ENCODE measurements at regions not wholly inside any gene's neighbourhood (a gene's known extent, or its start where the extent isn't known, plus 50 kb on each side); places are given as distances from the start of the nearest gene placed in this dataset.
"Not testable (repeated sequence)": the region's sequence is repeated elsewhere in the genome, so short reads cannot be mapped to it uniquely, and the experiment has no call there.

GRCh38 chr5:90135779-90136378, 273.7 kb downstream of the CETN3 start:
- no peak for DNase-seq

DNA sequence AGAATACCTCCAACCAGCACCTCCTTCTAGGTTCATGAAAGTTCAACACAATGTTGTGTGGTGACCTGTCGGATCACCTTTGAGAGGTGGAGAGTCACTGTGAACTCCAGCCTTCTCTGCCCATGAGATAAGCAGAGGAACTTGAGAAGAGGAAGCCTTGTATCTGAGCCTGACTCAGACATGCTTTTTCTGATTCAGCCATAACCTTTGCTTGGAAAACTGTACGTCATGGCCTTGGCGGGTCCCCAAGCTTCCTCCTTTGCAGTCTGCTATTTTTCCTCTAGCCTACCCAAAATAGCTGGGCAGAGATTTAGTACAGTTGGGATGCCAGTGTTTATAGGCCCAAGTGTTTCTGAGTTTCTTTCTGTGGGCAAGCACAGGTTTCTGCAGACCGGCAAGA, 274.7 kb downstream of the CETN3 start:
- peak in 28 of 58 donors; percentile 0 to 66 (median 20) for DNase-seq

DNA sequence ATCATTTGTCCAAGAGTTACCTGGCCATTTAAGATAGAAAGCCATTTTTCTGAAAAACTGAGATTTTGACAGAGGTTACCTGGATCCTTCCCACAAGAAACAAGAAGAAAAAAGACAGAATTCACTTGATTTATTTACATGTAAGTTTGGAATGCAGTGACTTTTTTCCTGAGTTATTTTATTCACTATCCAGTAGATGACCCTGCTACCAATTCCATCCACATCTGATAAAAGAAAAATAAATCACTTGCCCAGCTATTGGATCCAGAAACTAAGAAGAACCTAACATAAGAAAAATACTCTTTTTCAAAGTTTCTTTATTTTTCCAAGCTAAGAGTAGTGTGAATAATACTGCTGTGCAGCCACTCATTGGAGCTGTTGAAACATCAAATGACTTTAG, 275.2 kb downstream of the CETN3 start:
- no peak for DNase-seq

DNA sequence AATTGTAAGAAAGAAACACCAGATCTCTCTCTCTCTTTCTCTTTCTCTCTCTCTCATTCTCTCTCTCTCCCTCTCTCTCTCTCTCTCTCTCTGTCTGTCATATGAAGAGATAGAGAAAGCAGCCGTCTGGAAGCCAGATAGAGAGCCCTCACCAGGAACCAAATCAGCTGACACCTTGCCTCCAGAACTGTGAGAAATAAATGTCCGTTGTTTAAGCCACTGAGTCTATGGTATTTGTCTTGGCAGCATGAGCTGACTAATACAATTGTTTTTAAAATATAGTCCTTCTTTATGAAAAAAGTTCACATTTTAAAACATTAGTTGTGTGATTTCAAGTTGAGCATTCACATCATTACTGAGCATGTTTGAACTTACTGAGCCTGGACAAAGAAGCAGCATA, 275.6 kb downstream of the CETN3 start:
- DNase-seq, result no peak

GRCh38 chr5:90131383-90132133, 278.0 kb downstream of the CETN3 start:
- peak in 5 of 58 donors; percentile 3 to 16 (median 6) for DNase-seq

- DNase-seq, result no peak
These were observed 281.0 kb downstream of the CETN3 start for GRCh38 chr5:90128551-90128950.

GRCh38 chr5:90119531-90119971, 290.0 kb downstream of the CETN3 start:
- no peak for DNase-seq

DNA sequence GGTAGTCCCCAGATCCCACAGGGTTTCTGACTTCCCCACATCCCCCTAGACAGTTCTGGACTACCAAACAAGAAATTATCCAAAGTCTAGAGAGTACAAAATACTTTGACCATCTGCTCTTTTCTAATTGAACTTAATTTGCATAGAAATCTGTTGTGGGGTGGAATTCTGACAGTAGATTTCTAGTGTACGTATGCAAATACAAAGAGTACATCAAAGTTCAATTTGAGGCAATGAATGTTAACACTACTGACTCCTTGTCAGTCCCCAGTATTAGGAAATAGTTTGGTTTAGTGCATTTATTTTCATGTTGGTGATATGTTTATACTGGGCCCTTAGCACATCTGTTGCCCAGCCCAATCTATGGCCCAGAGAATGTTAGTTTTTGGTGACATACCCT, 292.6 kb downstream of the CETN3 start:
- DNase-seq, result no peak

- no peak for DNase-seq
These were observed 296.4 kb downstream of the CETN3 start for GRCh38 chr5:90113108-90113507.

DNA sequence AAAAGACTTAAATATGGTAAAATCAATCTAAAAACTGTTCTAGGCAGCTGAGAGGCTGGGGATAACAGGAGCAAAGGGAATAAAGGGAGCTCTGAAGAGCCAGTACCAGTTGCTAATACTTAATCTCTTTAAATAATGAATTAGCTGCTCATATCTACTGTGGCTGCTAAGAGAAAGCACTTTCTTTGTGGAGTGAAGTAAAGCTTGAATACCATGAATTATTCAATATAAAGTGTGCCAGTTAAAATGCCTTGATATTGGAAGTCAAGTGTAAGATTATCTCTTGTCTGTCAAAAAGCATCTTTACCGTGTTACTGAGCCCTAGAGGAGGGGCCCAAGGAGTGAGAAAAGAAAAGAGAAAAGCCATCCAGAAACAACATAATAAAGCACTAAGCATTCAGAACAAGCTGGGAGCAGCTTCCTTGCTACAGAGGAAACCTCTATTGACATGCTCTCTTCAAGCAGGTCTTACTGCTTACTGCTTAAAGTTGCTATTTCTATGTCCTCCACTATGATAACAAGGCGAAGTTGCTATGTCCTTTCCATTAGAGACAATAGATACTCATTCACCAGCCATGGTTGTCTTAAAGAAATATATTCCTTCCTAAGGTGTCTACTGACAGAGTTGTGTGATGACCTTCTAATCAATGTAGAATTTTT, 297.4 kb downstream of the CETN3 start:
- DNase-seq, result no peak

DNA sequence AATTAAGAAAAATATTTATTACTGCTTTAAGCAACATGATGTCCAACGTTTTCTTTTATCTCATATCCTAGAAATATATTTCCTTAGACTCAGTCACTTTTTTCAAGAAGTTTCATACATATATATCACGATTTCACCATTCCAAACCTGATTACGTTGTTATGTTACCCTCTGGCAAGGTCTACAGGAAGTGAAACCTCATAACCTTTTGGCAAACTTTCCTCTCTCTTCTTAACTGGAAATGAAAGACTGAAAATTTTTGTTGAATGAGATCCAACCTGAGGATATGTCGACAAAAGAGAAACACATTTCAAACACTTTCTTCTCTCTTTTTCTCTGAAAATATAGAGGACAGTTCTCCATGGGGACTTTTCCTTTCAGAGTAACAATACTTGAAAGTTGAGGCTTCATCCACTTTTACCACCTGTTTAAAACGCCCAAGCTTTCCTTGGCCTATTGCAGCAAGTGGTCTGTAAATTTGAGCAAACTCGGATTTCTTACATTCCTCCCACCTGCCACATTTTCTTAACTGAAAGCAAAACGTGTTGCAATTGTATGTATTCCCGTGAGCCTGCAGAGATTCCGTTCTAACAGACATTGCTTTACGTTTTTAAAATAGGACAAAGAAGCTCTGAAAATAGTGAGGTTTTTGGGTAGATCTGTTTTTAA, 298.1 kb downstream of the CETN3 start:
- DNase-seq, result no peak

- DNase-seq, result no peak
These were observed 300.3 kb downstream of the CETN3 start for GRCh38 chr5:90109285-90109684.

DNA sequence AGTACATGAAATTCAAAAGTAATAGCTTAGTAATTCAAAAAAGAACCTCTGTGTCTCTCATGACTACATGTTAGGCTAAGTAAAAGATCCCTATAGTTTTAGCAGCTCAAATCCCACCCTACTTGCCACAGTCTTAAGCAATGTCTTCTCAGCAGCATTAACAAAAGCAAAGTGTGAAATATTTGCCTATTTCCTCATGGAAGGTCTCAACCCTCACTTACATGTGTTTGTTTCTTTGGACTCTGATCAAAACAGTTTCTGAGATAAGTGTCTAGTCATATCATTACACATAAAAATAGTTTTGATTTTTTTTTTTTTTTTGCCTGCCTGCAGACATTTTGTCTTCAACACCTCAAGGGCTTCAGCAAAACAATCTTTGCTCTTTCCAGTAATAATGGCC, 310.5 kb downstream of the CETN3 start:
- no peak for DNase-seq

DNA sequence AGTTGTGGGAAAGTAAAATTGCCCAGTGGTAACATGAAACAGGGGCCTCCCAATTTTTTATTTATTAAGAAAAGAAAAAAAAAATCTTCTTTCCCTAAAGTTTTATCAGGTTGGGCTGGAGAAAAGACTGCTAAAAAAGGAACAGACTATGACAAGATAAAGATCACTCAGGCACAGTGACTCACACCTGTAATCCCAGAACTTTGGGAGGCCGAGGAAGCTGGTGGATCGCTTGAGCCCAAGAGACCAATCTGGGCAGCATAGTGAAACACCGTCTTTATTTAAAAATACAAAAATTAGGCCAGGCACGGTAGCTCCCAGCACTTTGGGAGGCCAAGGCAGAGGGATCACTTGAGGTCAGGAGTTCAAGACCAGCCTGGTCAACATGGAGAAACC, 312.5 kb downstream of the CETN3 start:
- no peak for DNase-seq

GRCh38 chr5:90096415-90097081, 313.0 kb downstream of the CETN3 start:
- peak in 1 of 58 donors; percentile 23 for DNase-seq

GRCh38 chr5:90095292-90096060, 314.1 kb downstream of the CETN3 start:
- DNase-seq, result no peak

GRCh38 chr5:90093751-90094485, 315.6 kb downstream of the CETN3 start:
- DNase-seq, result no peak

DNA sequence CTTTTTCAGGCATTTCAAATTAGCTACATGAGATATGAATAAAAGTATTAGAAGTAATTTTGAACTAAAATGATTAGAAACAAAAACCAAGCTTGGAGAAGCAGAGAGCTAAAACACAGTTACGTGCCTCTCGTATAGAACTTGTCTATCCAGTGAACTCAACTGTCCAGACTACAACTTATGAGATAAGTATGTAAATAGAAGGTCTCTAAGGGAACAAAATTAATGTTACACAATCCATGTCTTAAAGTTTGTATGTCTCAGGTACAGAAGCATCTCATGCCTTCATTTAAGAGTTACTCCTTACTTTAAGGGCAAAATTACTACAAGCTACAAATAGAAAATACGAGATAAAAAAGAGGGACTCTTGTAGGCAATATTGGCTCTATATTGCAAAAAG, 316.8 kb downstream of the CETN3 start:
- no peak for DNase-seq

- DNase-seq, result no peak
These were observed 325.2 kb downstream of the CETN3 start for GRCh38 chr5:90084342-90084741.

DNA sequence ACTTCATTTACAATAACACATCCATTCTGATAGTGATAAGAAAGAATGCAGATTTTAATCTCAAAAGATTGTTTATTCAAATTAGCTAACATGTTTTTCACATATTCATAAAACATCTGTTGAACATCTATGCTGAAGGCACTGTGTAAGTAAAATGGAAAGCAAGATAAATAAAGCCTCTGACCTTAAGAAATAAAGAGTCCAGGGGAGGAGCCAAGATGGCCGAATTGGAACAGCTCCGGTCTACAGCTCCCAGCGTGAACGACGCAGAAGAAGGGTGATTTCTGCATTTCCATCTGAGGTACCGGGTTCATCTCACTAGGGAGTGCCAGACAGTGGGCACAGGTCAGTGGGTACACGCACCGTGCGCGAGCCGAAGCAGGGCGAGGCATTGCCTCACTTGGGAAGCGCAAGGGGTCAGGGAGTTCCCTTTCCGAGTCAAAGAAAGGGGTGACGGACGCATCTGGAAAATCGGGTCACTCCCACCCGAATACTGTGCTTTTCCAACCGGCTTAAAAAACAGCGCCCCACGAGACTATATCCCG, 336.5 kb downstream of the CETN3 start:
- not testable (repeated sequence) for DNase-seq

Data from anterior cingulate cortex (tissue), 58 donors.